ENCODE measurements at regions not wholly inside any gene's neighbourhood (a gene's known extent, or its start where the extent isn't known, plus 50 kb on each side); places are given as distances from the start of the nearest gene placed in this dataset.
"Not testable (repeated sequence)": the region's sequence is repeated elsewhere in the genome, so short reads cannot be mapped to it uniquely, and the experiment has no call there.

GRCh38 chr19:28578208-28578607, 634.7 kb downstream of the UQCRFS1 start:
- POLR2A ChIA-PET, result no interaction called here
- CTCF ChIA-PET, result no interaction called here

GRCh38 chr19:28577666-28578065, 635.3 kb downstream of the UQCRFS1 start:
- CTCF ChIA-PET, result no interaction called here
- DNase-seq (no peak), ATAC-seq (ENCODE audit: low read depth) (no peak)
- intact Hi-C loops (cut with micrococcal nuclease), result no loop called here
- H3K4me1 Mint-ChIP-seq, result no peaks in the 10 kb centered on the region
- POLR2A ChIA-PET, result no interaction called here
- H3K36me3 Mint-ChIP-seq (ENCODE audit: low read depth), result no peaks in the 10 kb centered on the region
- H3K4me3 Mint-ChIP-seq, result no peak overlapping the region
- no peaks in the 10 kb centered on the region for H3K9me3 Mint-ChIP-seq
- TF ChIP-seq, protein P1, sequence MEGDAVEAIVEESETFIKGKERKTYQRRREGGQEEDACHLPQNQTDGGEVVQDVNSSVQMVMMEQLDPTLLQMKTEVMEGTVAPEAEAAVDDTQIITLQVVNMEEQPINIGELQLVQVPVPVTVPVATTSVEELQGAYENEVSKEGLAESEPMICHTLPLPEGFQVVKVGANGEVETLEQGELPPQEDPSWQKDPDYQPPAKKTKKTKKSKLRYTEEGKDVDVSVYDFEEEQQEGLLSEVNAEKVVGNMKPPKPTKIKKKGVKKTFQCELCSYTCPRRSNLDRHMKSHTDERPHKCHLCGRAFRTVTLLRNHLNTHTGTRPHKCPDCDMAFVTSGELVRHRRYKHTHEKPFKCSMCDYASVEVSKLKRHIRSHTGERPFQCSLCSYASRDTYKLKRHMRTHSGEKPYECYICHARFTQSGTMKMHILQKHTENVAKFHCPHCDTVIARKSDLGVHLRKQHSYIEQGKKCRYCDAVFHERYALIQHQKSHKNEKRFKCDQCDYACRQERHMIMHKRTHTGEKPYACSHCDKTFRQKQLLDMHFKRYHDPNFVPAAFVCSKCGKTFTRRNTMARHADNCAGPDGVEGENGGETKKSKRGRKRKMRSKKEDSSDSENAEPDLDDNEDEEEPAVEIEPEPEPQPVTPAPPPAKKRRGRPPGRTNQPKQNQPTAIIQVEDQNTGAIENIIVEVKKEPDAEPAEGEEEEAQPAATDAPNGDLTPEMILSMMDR (IDR thresholded peaks at IDR 0.05), result no peak
- H3K27me3 Mint-ChIP-seq, result no peaks in the 10 kb centered on the region
- no peak overlapping the region for H3K27ac Mint-ChIP-seq

More at GRCh38 chr19:28578208-28578607, 634.7 kb downstream of the UQCRFS1 start:
- TF ChIP-seq, protein P1 (IDR thresholded peaks at IDR 0.05), result no peak
- H3K36me3 Mint-ChIP-seq (ENCODE audit: low read depth), result no peaks in the 10 kb centered on the region
- DNase-seq, result no peak
- no peaks in the 10 kb centered on the region for H3K9me3 Mint-ChIP-seq
- intact Hi-C loops (cut with micrococcal nuclease), result no loop called here
- no peak for ATAC-seq (ENCODE audit: low read depth)
- H3K27ac Mint-ChIP-seq, result no peak overlapping the region
- H3K4me3 Mint-ChIP-seq, result no peak overlapping the region
- H3K27me3 Mint-ChIP-seq, result no peaks in the 10 kb centered on the region
- no peaks in the 10 kb centered on the region for H3K4me1 Mint-ChIP-seq

GRCh38 chr19:28577233-28577632, 635.7 kb downstream of the UQCRFS1 start:
- ChIA-PET CTCF (no interaction called here), POLR2A (no interaction called here)
- Mint-ChIP-seq H3K4me3 (no peak overlapping the region), H3K27ac (no peak overlapping the region), H3K27me3 (no peaks in the 10 kb centered on the region), H3K36me3 (ENCODE audit: low read depth) (no peaks in the 10 kb centered on the region), H3K9me3 (no peaks in the 10 kb centered on the region), H3K4me1 (no peaks in the 10 kb centered on the region)
- DNase-seq (no peak), ATAC-seq (ENCODE audit: low read depth) (no peak)
- TF ChIP-seq, protein P1 (IDR thresholded peaks at IDR 0.05), result no peak
- intact Hi-C loops (cut with micrococcal nuclease), result no loop called here

DNA sequence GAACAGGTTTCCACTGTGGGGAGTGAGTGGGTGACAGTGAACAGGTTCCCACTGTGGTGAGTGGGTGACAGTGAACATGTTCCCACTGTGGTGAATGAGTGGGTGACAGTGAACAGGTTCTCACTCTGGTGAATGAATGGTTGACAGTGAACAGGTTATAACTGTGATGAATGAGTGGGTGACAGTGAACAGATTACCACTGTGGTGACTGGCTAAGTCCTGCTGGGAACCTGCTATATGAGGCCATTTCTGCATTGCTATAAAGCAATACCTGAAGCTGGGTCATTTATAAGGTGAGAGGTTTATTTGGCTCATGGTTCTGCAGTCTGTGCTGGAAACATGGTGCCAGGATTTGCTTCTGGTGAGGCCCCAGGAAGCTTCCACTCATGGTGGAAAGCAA, 637.1 kb downstream of the UQCRFS1 start:
- Mint-ChIP-seq H3K4me1 (no peaks in the 10 kb centered on the region), H3K9me3 (no peaks in the 10 kb centered on the region), H3K4me3 (no peak overlapping the region), H3K36me3 (ENCODE audit: low read depth) (no peaks in the 10 kb centered on the region), H3K27me3 (no peaks in the 10 kb centered on the region), H3K27ac (no peak overlapping the region)
- ChIA-PET CTCF (no interaction called here), POLR2A (no interaction called here)
- DNase-seq, result no peak
- TF ChIP-seq, protein P1 (IDR thresholded peaks at IDR 0.05), result no peak
- ATAC-seq (ENCODE audit: low read depth), result no peak
- intact Hi-C loops (cut with micrococcal nuclease), result no loop called here

DNA sequence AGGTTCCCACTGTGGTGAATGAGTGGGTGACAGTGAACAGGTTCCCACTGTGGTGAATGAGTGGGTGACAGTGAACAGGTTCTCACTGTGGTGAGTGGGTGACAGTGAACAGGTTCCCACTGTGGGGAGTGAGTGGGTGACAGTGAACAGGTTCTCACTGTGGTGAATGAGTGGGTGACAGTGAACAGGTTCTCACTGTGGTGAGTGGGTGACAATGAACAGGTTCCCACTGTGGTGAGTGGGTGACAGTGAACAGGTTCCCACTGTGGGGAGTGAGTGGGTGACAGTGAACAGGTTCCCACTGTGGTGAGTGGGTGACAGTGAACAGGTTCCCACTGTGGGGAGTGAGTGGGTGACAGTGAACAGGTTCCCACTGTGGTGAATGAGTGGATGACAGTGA, 637.6 kb downstream of the UQCRFS1 start:
- CTCF ChIA-PET; ATAC-seq (ENCODE audit: low read depth); H3K4me3 Mint-ChIP-seq; POLR2A ChIA-PET; H3K27me3 Mint-ChIP-seq; intact Hi-C loops (cut with micrococcal nuclease); H3K9me3 Mint-ChIP-seq; H3K36me3 Mint-ChIP-seq (ENCODE audit: low read depth); DNase-seq; H3K4me1 Mint-ChIP-seq; H3K27ac Mint-ChIP-seq: not testable (repeated sequence)

GRCh38 chr19:28574212-28574611, 638.7 kb downstream of the UQCRFS1 start:
- TF ChIP-seq, protein P1 (IDR thresholded peaks at IDR 0.05), result no peak
- Mint-ChIP-seq H3K27ac (no peak overlapping the region), H3K4me3 (no peak overlapping the region), H3K9me3 (peaks cover 5% of the 10 kb centered on the region), H3K27me3 (no peaks in the 10 kb centered on the region), H3K4me1 (no peaks in the 10 kb centered on the region), H3K36me3 (ENCODE audit: low read depth) (no peaks in the 10 kb centered on the region)
- ChIA-PET POLR2A (no interaction called here), CTCF (no interaction called here)
- intact Hi-C loops (cut with micrococcal nuclease), result no loop called here
- DNase-seq, result no peak
- no peak for ATAC-seq (ENCODE audit: low read depth)
